Epithelial cell of esophagus (primary cell): ENCODE measurements at regions not wholly inside any gene's neighbourhood (a gene's known extent, or its start where the extent isn't known, plus 50 kb on each side); places are given as distances from the start of the nearest gene placed in this dataset.

Experiments
- DNase-seq: peaks from one replicate; pipeline ENCODE4 v3.0.0; 2010; ENCODE audit warnings: low read depth
- H3K4me3 ChIP-seq: 2 replicates; pipeline ENCODE4 v1.5.1; 2011; ENCODE audit warnings: mild to moderate bottlenecking, low read length, control low read depth
- CTCF ChIP-seq: IDR thresholded peaks from 2 replicates; pipeline ENCODE4 v1.5.1; 2011; ENCODE audit warnings: low read depth, mild to moderate bottlenecking, low read length, control low read depth, inconsistent platforms; ENCODE audit not compliant: insufficient read depth; ENCODE audit errors: missing control alignments

GRCh38 chr1:115428256-115428655 is 90.2 kb upstream of the NGF start:
- no peak for TF ChIP-seq CTCF
- no peak overlapping the region for H3K4me3 ChIP-seq
- DNase-seq, result no peak

- no peak for TF ChIP-seq CTCF
- no peak overlapping the region for H3K4me3 ChIP-seq
Measured at GRCh38 chr1:115426956-115427355, 88.9 kb upstream of the NGF start.

GRCh38 chr1:115426231-115426771 is 88.3 kb upstream of the NGF start:
- no peak overlapping the region for H3K4me3 ChIP-seq
- TF ChIP-seq CTCF, result no peak
- DNase-seq, result peak; percentile 44

More at GRCh38 chr1:115426956-115427355, 88.9 kb upstream of the NGF start:
- DNase-seq, result no peak

GRCh38 chr1:115425442-115425841 is 87.4 kb upstream of the NGF start:
- H3K4me3 ChIP-seq, result no peak overlapping the region
- DNase-seq, result no peak
- no peak for TF ChIP-seq CTCF

- no peak for DNase-seq
- no peak overlapping the region for H3K4me3 ChIP-seq
- TF ChIP-seq CTCF, result no peak
Measured at GRCh38 chr1:115423776-115424175, 85.7 kb upstream of the NGF start.

GRCh38 chr1:115419571-115419970 is 81.5 kb upstream of the NGF start:
- no peak for TF ChIP-seq CTCF
- DNase-seq, result no peak
- no peak overlapping the region for H3K4me3 ChIP-seq

GRCh38 chr1:115413621-115414020 is 75.6 kb upstream of the NGF start:
- no peak for TF ChIP-seq CTCF
- H3K4me3 ChIP-seq, result no peak overlapping the region
- no peak for DNase-seq
